SKM-1 treated with dmso at 0.1 percent for 144 hours (cell line): ENCODE measurements at regions not wholly inside any gene's neighbourhood (a gene's known extent, or its start where the extent isn't known, plus 50 kb on each side); places are given as distances from the start of the nearest gene placed in this dataset.
"Not testable (repeated sequence)": the region's sequence is repeated elsewhere in the genome, so short reads cannot be mapped to it uniquely, and the experiment has no call there.

Experiments used
- DNase-seq: peaks from one replicate; lab custom pipeline; 2025; ENCODE audit not compliant: unreplicated experiment; lab: John Stamatoyannopoulos, UW

GRCh38 chr5:38149815-38150195, 108.6 kb upstream of the EGFLAM start:
- DNase-seq = no peak

GRCh38 chr5:38148021-38148625, 110.2 kb upstream of the EGFLAM start:
- DNase-seq = no peak

GRCh38 chr5:38143384-38143783, 115.0 kb upstream of the EGFLAM start:
- DNase-seq = no peak

- no peak for DNase-seq
These were observed 116.7 kb upstream of the EGFLAM start for GRCh38 chr5:38141665-38142064.

GRCh38 chr5:38138574-38138973, 119.8 kb upstream of the EGFLAM start:
- DNase-seq = no peak

GRCh38 chr5:38135486-38136039, 122.8 kb upstream of the EGFLAM start:
- no peak for DNase-seq

- no peak for DNase-seq
These were observed 123.5 kb upstream of the EGFLAM start for GRCh38 chr5:38134810-38135209.

GRCh38 chr5:38134294-38134693, 124.1 kb upstream of the EGFLAM start:
- DNase-seq = not testable (repeated sequence)

- DNase-seq = no peak
These were observed 126.7 kb upstream of the EGFLAM start for GRCh38 chr5:38131686-38132085.

- DNase-seq = no peak
These were observed 134.0 kb upstream of the EGFLAM start for GRCh38 chr5:38124321-38124720.

- DNase-seq = no peak
These were observed 136.9 kb upstream of the EGFLAM start for GRCh38 chr5:38121420-38121819.

- DNase-seq = no peak
These were observed 138.5 kb upstream of the EGFLAM start for GRCh38 chr5:38119836-38120235.

GRCh38 chr5:38117784-38118479, 140.4 kb upstream of the EGFLAM start:
- no peak for DNase-seq

GRCh38 chr5:38115318-38115827, 143.0 kb upstream of the EGFLAM start:
- no peak for DNase-seq

GRCh38 chr5:38113880-38114279, 144.5 kb upstream of the EGFLAM start:
- DNase-seq = no peak

GRCh38 chr5:38113456-38113855, 144.9 kb upstream of the EGFLAM start:
- DNase-seq = no peak

- no peak for DNase-seq
These were observed 145.4 kb upstream of the EGFLAM start for GRCh38 chr5:38112938-38113337.

- no peak for DNase-seq
These were observed 148.2 kb upstream of the EGFLAM start for GRCh38 chr5:38110130-38110529.

- no peak for DNase-seq
These were observed 151.3 kb upstream of the EGFLAM start for GRCh38 chr5:38107096-38107495.

- no peak for DNase-seq
These were observed 152.6 kb upstream of the EGFLAM start for GRCh38 chr5:38105801-38106200.

GRCh38 chr5:38105231-38105570, 153.2 kb upstream of the EGFLAM start:
- DNase-seq = no peak

- no peak for DNase-seq
These were observed 153.7 kb upstream of the EGFLAM start for GRCh38 chr5:38104497-38105230.
